ENCODE measurements at regions not wholly inside any gene's neighbourhood (a gene's known extent, or its start where the extent isn't known, plus 50 kb on each side); places are given as distances from the start of the nearest gene placed in this dataset.

DNA sequence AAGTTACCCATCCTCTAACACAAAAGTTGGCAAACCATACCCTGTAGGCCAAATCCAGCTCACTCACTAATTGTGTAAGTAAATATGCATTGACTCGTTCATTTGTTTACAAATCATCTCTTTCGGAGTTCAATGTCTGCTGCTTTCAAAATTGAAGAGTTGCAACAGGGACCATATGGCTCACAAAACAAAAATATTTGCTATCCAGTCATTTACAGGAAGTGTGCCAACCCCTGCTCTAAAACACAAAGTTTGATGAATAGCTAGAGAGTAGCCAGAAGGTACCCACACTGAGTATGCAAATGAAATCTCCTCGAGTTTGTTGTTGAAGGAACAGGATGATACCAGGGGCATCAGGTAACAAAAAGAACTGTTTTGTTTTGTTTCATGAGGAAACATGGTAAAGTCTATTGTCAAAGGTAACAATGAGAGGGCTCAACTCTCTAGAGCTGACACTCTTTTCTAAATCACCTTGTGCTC is 236.2 kb upstream of the THBS1 start:
- ChIA-PET CTCF (ENCODE audit: low intra/inter-chr PET ratio, low total read pairs) (no interaction called here), POLR2A (interaction anchor here (0.9 kb wide), 1 partner anchor 111 kb away, joined by 3 read pairs; no protein-coding TSS in a partner anchor)
- Histone ChIP-seq H3K79me2 (ENCODE audit: insufficient read depth, low read length) (no peaks in the 10 kb centered on the region), H2AFZ (ENCODE audit: low read length) (no peak overlapping the region), H3K4me1 (ENCODE audit: insufficient read depth, low read length) (peaks cover 11% of the 10 kb centered on the region), H3K27me3 (ENCODE audit: control insufficient read depth in 1 of 2, insufficient read depth in 2 of 2, low read length in 2 of 2) (no peaks in the 10 kb centered on the region), H4K20me1 (ENCODE audit: insufficient read depth, low read length) (no peaks in the 10 kb centered on the region), H3K9me3 (ENCODE audit: low read length) (peaks cover 16% of the 10 kb centered on the region), H3K4me3 (replicated peaks in 1 of 3; ENCODE audit: insufficient read depth in 1 of 3, low read depth in 2 of 3, low read length in 3 of 3) (no peak overlapping the region), H3K4me2 (ENCODE audit: low read depth, low read length) (no peak overlapping the region), H3K27ac (ENCODE audit: extremely low read length, insufficient read depth, low read length) (no peak overlapping the region), H3K9ac (ENCODE audit: insufficient read depth, low read depth, low read length) (no peak overlapping the region), H3K36me3 (replicated peaks in 1 of 2; ENCODE audit: control insufficient read depth in 1 of 2, insufficient read depth in 2 of 2, low read length in 2 of 2) (no peaks in the 10 kb centered on the region)
- FAIRE-seq (no peak), ATAC-seq (peak; percentile 59), DNase-seq (ENCODE audit: low spot score) (peak; percentile 48)
- intact Hi-C loops (cut with micrococcal nuclease; ENCODE audit: unreplicated experiment) (no loop called here), in situ Hi-C loops (cut with HindIII; ENCODE audit: extremely low pct_ligation_motif_present, low pct_unique_long_range_greater_than_20kb) (no loop called here)
- 5% methylated on average over 3 of the region's 3 CpGs for WGBS (ENCODE audit: low lambda C conversion rate)
- no TSS peak for BruUV-seq (replicated peaks)
- TF ChIP-seq, protein P1, sequence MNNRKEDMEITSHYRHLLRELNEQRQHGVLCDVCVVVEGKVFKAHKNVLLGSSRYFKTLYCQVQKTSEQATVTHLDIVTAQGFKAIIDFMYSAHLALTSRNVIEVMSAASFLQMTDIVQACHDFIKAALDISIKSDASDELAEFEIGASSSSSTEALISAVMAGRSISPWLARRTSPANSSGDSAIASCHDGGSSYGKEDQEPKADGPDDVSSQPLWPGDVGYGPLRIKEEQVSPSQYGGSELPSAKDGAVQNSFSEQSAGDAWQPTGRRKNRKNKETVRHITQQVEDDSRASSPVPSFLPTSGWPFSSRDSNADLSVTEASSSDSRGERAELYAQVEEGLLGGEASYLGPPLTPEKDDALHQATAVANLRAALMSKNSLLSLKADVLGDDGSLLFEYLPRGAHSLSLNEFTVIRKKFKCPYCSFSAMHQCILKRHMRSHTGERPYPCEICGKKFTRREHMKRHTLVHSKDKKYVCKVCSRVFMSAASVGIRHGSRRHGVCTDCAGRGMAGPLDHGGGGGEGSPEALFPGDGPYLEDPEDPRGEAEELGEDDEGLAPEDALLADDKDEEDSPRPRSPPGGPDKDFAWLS (CRISPR knock-in tag; IDR thresholded peaks at IDR 0.05; ENCODE audit: borderline replicate concordance) = no peak
- TF ChIP-seq NRL (CRISPR knock-in tag; IDR thresholded peaks at IDR 0.05; ENCODE audit: borderline replicate concordance) (no peak), MTA3 (CRISPR knock-in tag; IDR thresholded peaks at IDR 0.05) (no peak), MAFG (CRISPR knock-in tag; IDR thresholded peaks at IDR 0.05) (no peak), GFI1 (CRISPR knock-in tag; IDR thresholded peaks at IDR 0.05; ENCODE audit: borderline replicate concordance) (0 out of 2 replicates have a peak, but pooled peaks have one; percentile 22), RAD51 (IDR thresholded peaks at IDR 0.05; ENCODE audit: borderline replicate concordance) (no peak), ZNF232 (CRISPR knock-in tag; IDR thresholded peaks at IDR 0.05; ENCODE audit: borderline replicate concordance) (no peak), CSRNP2 (CRISPR knock-in tag; conservative IDR thresholded peaks at IDR 0.05; ENCODE audit: low read depth) (no peak), ZNF703 (CRISPR knock-in tag; IDR thresholded peaks at IDR 0.05; ENCODE audit: borderline replicate concordance) (no peak), HDAC1 (CRISPR knock-in tag; IDR thresholded peaks at IDR 0.05) (no peak), BHLHE40 (IDR thresholded peaks at IDR 0.05; ENCODE audit: low read length) (no peak), HNRNPLL (IDR thresholded peaks at IDR 0.05; ENCODE audit: low read depth, low read length, poor library complexity, severe bottlenecking) (no peak), ZNF264 (CRISPR knock-in tag; IDR thresholded peaks at IDR 0.05) (peak; percentile 45; the same call in 1 of the 2 replicates), MIXL1 (CRISPR knock-in tag; IDR thresholded peaks at IDR 0.05) (peak; percentile 57; the same call in 1 of the 2 replicates), ZMYM2 (CRISPR knock-in tag; IDR thresholded peaks at IDR 0.05) (no peak), JUNB (CRISPR knock-in tag; IDR thresholded peaks at IDR 0.05; ENCODE audit: borderline replicate concordance) (no peak)
- TF ChIP-seq, protein P2, sequence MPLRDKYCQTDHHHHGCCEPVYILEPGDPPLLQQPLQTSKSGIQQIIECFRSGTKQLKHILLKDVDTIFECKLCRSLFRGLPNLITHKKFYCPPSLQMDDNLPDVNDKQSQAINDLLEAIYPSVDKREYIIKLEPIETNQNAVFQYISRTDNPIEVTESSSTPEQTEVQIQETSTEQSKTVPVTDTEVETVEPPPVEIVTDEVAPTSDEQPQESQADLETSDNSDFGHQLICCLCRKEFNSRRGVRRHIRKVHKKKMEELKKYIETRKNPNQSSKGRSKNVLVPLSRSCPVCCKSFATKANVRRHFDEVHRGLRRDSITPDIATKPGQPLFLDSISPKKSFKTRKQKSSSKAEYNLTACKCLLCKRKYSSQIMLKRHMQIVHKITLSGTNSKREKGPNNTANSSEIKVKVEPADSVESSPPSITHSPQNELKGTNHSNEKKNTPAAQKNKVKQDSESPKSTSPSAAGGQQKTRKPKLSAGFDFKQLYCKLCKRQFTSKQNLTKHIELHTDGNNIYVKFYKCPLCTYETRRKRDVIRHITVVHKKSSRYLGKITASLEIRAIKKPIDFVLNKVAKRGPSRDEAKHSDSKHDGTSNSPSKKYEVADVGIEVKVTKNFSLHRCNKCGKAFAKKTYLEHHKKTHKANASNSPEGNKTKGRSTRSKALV (CRISPR knock-in tag; IDR thresholded peaks at IDR 0.05) = no peak
- TF ChIP-seq, protein P3, sequence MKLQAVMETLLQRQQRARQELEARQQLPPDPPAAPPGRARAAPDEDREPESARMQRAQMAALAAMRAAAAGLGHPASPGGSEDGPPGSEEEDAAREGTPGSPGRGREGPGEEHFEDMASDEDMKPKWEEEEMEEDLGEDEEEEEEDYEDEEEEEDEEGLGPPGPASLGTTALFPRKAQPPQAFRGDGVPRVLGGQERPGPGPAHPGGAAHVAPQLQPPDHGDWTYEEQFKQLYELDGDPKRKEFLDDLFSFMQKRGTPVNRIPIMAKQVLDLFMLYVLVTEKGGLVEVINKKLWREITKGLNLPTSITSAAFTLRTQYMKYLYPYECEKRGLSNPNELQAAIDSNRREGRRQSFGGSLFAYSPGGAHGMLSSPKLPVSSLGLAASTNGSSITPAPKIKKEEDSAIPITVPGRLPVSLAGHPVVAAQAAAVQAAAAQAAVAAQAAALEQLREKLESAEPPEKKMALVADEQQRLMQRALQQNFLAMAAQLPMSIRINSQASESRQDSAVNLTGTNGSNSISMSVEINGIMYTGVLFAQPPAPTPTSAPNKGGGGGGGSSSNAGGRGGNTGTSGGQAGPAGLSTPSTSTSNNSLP (IDR thresholded peaks at IDR 0.05; ENCODE audit: low read depth, low read length) = peak; percentile 36; the same call in 1 of the 2 replicates
